H9 (cell line): ENCODE measurements at regions not wholly inside any gene's neighbourhood (a gene's known extent, or its start where the extent isn't known, plus 50 kb on each side); places are given as distances from the start of the nearest gene placed in this dataset.
"Not testable (repeated sequence)": the region's sequence is repeated elsewhere in the genome, so short reads cannot be mapped to it uniquely, and the experiment has no call there.

ENCODE experiments used
- DNase-seq: peaks from one replicate; pipeline ENCODE4 v3.0.0-alpha.2; 2017
- H2AFZ ChIP-seq: one replicate; pipeline ENCODE4 v1.6.1; 2013; ENCODE audit warnings: mild to moderate bottlenecking, low read length, control low read depth, moderate library complexity
- H2AK5ac ChIP-seq: 2 replicates; pipeline ENCODE4 v1.6.1; 2013; ENCODE audit warnings: low read length, control low read depth, mixed read lengths; ENCODE audit not compliant: insufficient read length
- H2BK120ac ChIP-seq: one replicate; pipeline ENCODE4 v1.6.1; 2013; ENCODE audit warnings: low read depth, mild to moderate bottlenecking, low read length, control low read depth, inconsistent platforms; ENCODE audit not compliant: poor library complexity, severe bottlenecking
- H2BK12ac ChIP-seq: 2 replicates; pipeline ENCODE4 v1.6.1; 2013; ENCODE audit warnings: low read length, control low read depth, mixed read lengths, low read depth; ENCODE audit not compliant: insufficient read length
- H2BK15ac ChIP-seq: 2 replicates; pipeline ENCODE4 v1.6.1; 2013; ENCODE audit warnings: low read depth, low read length, control low read depth
- H2BK20ac ChIP-seq: one replicate; pipeline ENCODE4 v1.6.1; 2013; ENCODE audit warnings: low read depth, mild to moderate bottlenecking, low read length, control low read depth, inconsistent platforms; ENCODE audit not compliant: poor library complexity, severe bottlenecking
- H2BK5ac ChIP-seq: 2 replicates; pipeline ENCODE4 v1.6.1; 2013; ENCODE audit warnings: low read length, control low read depth, mixed read lengths; ENCODE audit not compliant: insufficient read length
- H3K14ac ChIP-seq: 2 replicates; pipeline ENCODE4 v1.6.1; 2013; ENCODE audit warnings: low read length, control low read depth; ENCODE audit not compliant: insufficient read depth
- H3K18ac ChIP-seq: 2 replicates; pipeline ENCODE4 v1.6.1; 2013; ENCODE audit warnings: low read depth, mild to moderate bottlenecking, mixed read lengths, low read length, control low read depth; ENCODE audit not compliant: insufficient read length
- H3K23ac ChIP-seq: 2 replicates; pipeline ENCODE4 v1.6.1; 2013; ENCODE audit warnings: low read length, control low read depth, mixed read lengths, low read depth; ENCODE audit not compliant: insufficient read length
- H3K23me2 ChIP-seq: 2 replicates; pipeline ENCODE4 v1.6.1; 2013; ENCODE audit warnings: low read depth, mild to moderate bottlenecking, mixed read lengths, low read length, control low read depth; ENCODE audit not compliant: insufficient read length, poor library complexity, severe bottlenecking
- H3K27ac ChIP-seq: 2 replicates; pipeline ENCODE4 v1.5.1; 2013; ENCODE audit warnings: low read length, control low read depth, mixed read lengths, low read depth; ENCODE audit not compliant: insufficient read length
- H3K27me3 ChIP-seq: 2 replicates; pipeline ENCODE4 v1.6.1; 2013; ENCODE audit warnings: low read length, control low read depth, inconsistent platforms; ENCODE audit not compliant: insufficient read depth
- H3K4ac ChIP-seq: 2 replicates; pipeline ENCODE4 v1.6.1; 2013; ENCODE audit warnings: low read depth, mild to moderate bottlenecking, control low read depth, inconsistent platforms, low read length, moderate library complexity
- H3K4me1 ChIP-seq: 2 replicates; pipeline ENCODE4 v1.6.1; 2013; ENCODE audit warnings: low read length, control low read depth, inconsistent platforms; ENCODE audit not compliant: insufficient read depth
- H3K4me2 ChIP-seq: 2 replicates; pipeline ENCODE4 v1.6.1; 2013; ENCODE audit warnings: low read length, control low read depth, mixed read lengths; ENCODE audit not compliant: insufficient read length, insufficient read depth
- H3K56ac ChIP-seq: 2 replicates; pipeline ENCODE4 v1.6.1; 2013; ENCODE audit warnings: low read depth, mild to moderate bottlenecking, mixed read lengths, low read length, control low read depth; ENCODE audit not compliant: insufficient read length
- H3K79me1 ChIP-seq: 2 replicates; pipeline ENCODE4 v1.6.1; 2013; ENCODE audit warnings: low read depth, mild to moderate bottlenecking, moderate library complexity, low read length, control low read depth, inconsistent platforms; ENCODE audit not compliant: insufficient read depth, poor library complexity, severe bottlenecking
- H3K79me2 ChIP-seq: 2 replicates; pipeline ENCODE4 v1.6.1; 2013; ENCODE audit warnings: low read length, control low read depth, inconsistent platforms; ENCODE audit not compliant: insufficient read depth
- H3K9ac ChIP-seq: 2 replicates; pipeline ENCODE4 v1.6.1; 2013; ENCODE audit warnings: low read length, control low read depth, mixed read lengths; ENCODE audit not compliant: insufficient read length; ENCODE audit errors: extremely low read depth
- H3K9me3 ChIP-seq: one replicate; pipeline ENCODE4 v1.6.1; 2013; ENCODE audit warnings: low read depth, low read length, inconsistent platforms; ENCODE audit not compliant: control insufficient read depth
- H3T11ph ChIP-seq: one replicate; pipeline ENCODE4 v1.6.1; 2013; ENCODE audit warnings: mild to moderate bottlenecking, low read length, control low read depth, inconsistent platforms
- H4K20me1 ChIP-seq: one replicate; pipeline ENCODE4 v1.6.1; 2013; ENCODE audit not compliant: control insufficient read depth, insufficient read length, insufficient read depth
- H4K5ac ChIP-seq: 2 replicates; pipeline ENCODE4 v1.6.1; 2013; ENCODE audit warnings: low read depth, mild to moderate bottlenecking, mixed read lengths, low read length, control low read depth; ENCODE audit not compliant: insufficient read length
- H4K8ac ChIP-seq: replicated peaks from 2 replicates; pipeline ENCODE4 v1.6.1; 2013; ENCODE audit warnings: low read length, control low read depth, mixed read lengths, low read depth; ENCODE audit not compliant: insufficient read length
- H4K91ac ChIP-seq: 2 replicates; pipeline ENCODE4 v1.6.1; 2013; ENCODE audit warnings: low read depth, mild to moderate bottlenecking, moderate library complexity, mixed read lengths, low read length, control low read depth; ENCODE audit not compliant: insufficient read length
- H3K27ac Mint-ChIP-seq, 3 experiments: 2 replicates in 2 of 3; 3 replicates in 1 of 3; pipeline ENCODE4 v1.8.0; 2020 to 2021; ENCODE audit warnings: mixed read lengths in 3 of 3, mild to moderate bottlenecking in 1 of 3, moderate library complexity in 1 of 3
- H3K27me3 Mint-ChIP-seq: 2 replicates; pipeline ENCODE4 v1.8.0; 2021; ENCODE audit warnings: low read depth, mild to moderate bottlenecking, moderate library complexity, mixed read lengths
- H3K36me3 Mint-ChIP-seq, 3 experiments: 2 replicates in 2 of 3; 3 replicates in 1 of 3; pipeline ENCODE4 v1.8.0; 2020 to 2021; ENCODE audit warnings: low read depth in 3 of 3, mixed read lengths in 3 of 3; ENCODE audit not compliant: insufficient read depth in 1 of 3
- H3K4me1 Mint-ChIP-seq, 2 experiments: 2 replicates each; pipeline ENCODE4 v1.8.0; 2020; ENCODE audit warnings: mixed read lengths in 2 of 2
- H3K4me3 Mint-ChIP-seq, 2 experiments: 2 replicates in 1 of 2; 3 replicates in 1 of 2; pipeline ENCODE4 v1.8.0; 2020 to 2021; ENCODE audit warnings: mild to moderate bottlenecking in 2 of 2, mixed read lengths in 2 of 2, moderate library complexity in 1 of 2
- H3K9me3 Mint-ChIP-seq, 2 experiments: 2 replicates in 1 of 2; 3 replicates in 1 of 2; pipeline ENCODE4 v1.8.0; 2020; ENCODE audit warnings: mild to moderate bottlenecking in 2 of 2, mixed read lengths in 2 of 2, moderate library complexity in 1 of 2
- WGBS: extraction: QIAGEN DNeasy Blood & Tissue Kit; methylation state at CpG from one replicate; pipeline ENCODE4 v1.1.7; 2013; ENCODE audit warnings: missing lambda C conversion rate, low lambda C conversion rate, mixed read lengths; ENCODE audit not compliant: insufficient read length; ENCODE audit errors: extremely low coverage; 5-methylcytosine and 5-hydroxymethylcytosine counted together

DNA sequence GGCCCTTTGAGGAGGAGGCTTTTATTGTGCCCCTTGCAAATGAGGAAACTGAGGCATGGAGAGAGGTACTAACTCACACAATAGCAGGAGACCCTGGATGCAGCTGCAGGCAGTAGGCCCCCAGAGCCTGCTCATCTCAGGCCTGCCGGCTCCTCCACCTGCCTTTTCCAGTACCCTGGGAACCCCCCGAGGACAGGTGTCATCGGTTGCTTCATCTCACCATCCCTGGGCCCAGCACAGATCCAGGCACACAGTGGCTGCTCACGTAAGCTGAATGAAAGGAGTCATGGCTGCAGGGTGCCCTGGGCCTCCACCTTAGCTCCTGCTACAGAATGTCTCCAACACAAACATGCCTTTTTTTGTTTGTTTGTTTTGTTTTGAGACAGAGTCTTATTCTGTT, 394.8 kb upstream of the ZNF722 start:
- not testable (repeated sequence) for H3K27ac Mint-ChIP-seq, H3K9me3 Mint-ChIP-seq
- WGBS = no CpG with 5 or more reads among the region's 4 CpGs

GRCh38 chr7:63604853-63605252, 393.8 kb upstream of the ZNF722 start:
- not testable (repeated sequence) for H3T11ph ChIP-seq, H3K79me2 ChIP-seq, H3K27ac Mint-ChIP-seq, H4K5ac ChIP-seq, H3K36me3 Mint-ChIP-seq, DNase-seq, H2BK15ac ChIP-seq, H3K9me3 ChIP-seq, H2BK120ac ChIP-seq, H3K27ac ChIP-seq, H3K4ac ChIP-seq, H3K4me1 Mint-ChIP-seq, H2AFZ ChIP-seq, H3K4me3 Mint-ChIP-seq, H3K56ac ChIP-seq, H3K23ac ChIP-seq, H2BK20ac ChIP-seq, H3K4me2 ChIP-seq, H3K9ac ChIP-seq, H3K27me3 ChIP-seq, H2BK5ac ChIP-seq, H3K79me1 ChIP-seq, H3K14ac ChIP-seq, H3K18ac ChIP-seq, H3K4me1 ChIP-seq, H4K91ac ChIP-seq, H4K8ac ChIP-seq, H2BK12ac ChIP-seq, H3K27me3 Mint-ChIP-seq, H3K9me3 Mint-ChIP-seq, H2AK5ac ChIP-seq, H3K23me2 ChIP-seq, H4K20me1 ChIP-seq
- no CpG with 5 or more reads among the region's 8 CpGs for WGBS

More for the DNA sequence above, 394.8 kb upstream of the ZNF722 start:
- H3K27me3 ChIP-seq, H3K27ac ChIP-seq, H3T11ph ChIP-seq, H2BK15ac ChIP-seq, H3K4ac ChIP-seq, H3K79me2 ChIP-seq, H3K36me3 Mint-ChIP-seq, H4K91ac ChIP-seq, H3K4me1 Mint-ChIP-seq, H2BK12ac ChIP-seq, H3K4me2 ChIP-seq, H3K18ac ChIP-seq, H3K14ac ChIP-seq, H3K23ac ChIP-seq, H3K27me3 Mint-ChIP-seq, H3K9ac ChIP-seq, H2AK5ac ChIP-seq, H3K79me1 ChIP-seq, H2BK120ac ChIP-seq, H3K4me1 ChIP-seq, H2AFZ ChIP-seq, H3K56ac ChIP-seq, H2BK5ac ChIP-seq, H2BK20ac ChIP-seq, H3K4me3 Mint-ChIP-seq, H4K5ac ChIP-seq, H3K9me3 ChIP-seq, H4K8ac ChIP-seq, DNase-seq, H3K23me2 ChIP-seq, H4K20me1 ChIP-seq: not testable (repeated sequence)
